ENCODE measurements at regions not wholly inside any gene's neighbourhood (a gene's known extent, or its start where the extent isn't known, plus 50 kb on each side); places are given as distances from the start of the nearest gene placed in this dataset.

GRCh38 chr10:109358325-109358724, 565.0 kb downstream of the XPNPEP1 start:
- 21 to 61% (median 44%) methylated on average over 1 of the region's 1 CpG for WGBS, 4 donors
- Histone ChIP-seq H3K36me3 (no peaks in the 10 kb centered on the region), H3K9me3 (no peaks in the 10 kb centered on the region), H3K4me3 (no peak overlapping the region), H3K27ac (no peak overlapping the region), H3K27me3 (no peaks in the 10 kb centered on the region), H3K4me1 (no peaks in the 10 kb centered on the region)
- ATAC-seq (no peak), DNase-seq (no peak)
- intact Hi-C loops (cut with DNase I): no loop called here
- TF ChIP-seq POLR2A (IDR thresholded peaks at IDR 0.05): no peak
- no peak for TF ChIP-seq CTCF (IDR thresholded peaks at IDR 0.05)

- ATAC-seq: no peak
- TF ChIP-seq CTCF (IDR thresholded peaks at IDR 0.05) (no peak), POLR2A (IDR thresholded peaks at IDR 0.05) (no peak)
- no peaks in the 10 kb centered on the region for H3K36me3 ChIP-seq
- H3K27me3 ChIP-seq: no peaks in the 10 kb centered on the region
- H3K9me3 ChIP-seq: peaks cover 0 to 20% (median 10%) of the 10 kb centered on the region in 12 donors
- no peak overlapping the region for H3K27ac ChIP-seq
- DNase-seq: no peak
- intact Hi-C loops (cut with DNase I): no loop called here
- H3K4me3 ChIP-seq: no peak overlapping the region
- H3K4me1 ChIP-seq: no peaks in the 10 kb centered on the region
Observed at GRCh38 chr10:109348324-109348723, 575.0 kb downstream of the XPNPEP1 start.

- H3K27ac ChIP-seq: no peak overlapping the region
- TF ChIP-seq POLR2A (IDR thresholded peaks at IDR 0.05) (no peak), CTCF (IDR thresholded peaks at IDR 0.05) (no peak)
- H3K27me3 ChIP-seq: no peaks in the 10 kb centered on the region
- intact Hi-C loops (cut with DNase I): no loop called here
- ATAC-seq (no peak), DNase-seq (no peak)
- H3K9me3 ChIP-seq: no peaks in the 10 kb centered on the region
- H3K4me3 ChIP-seq: no peak overlapping the region
- H3K36me3 ChIP-seq: no peaks in the 10 kb centered on the region
- H3K4me1 ChIP-seq: no peaks in the 10 kb centered on the region
- 61 to 82% (median 68%) methylated on average over 1 of the region's 1 CpG for WGBS, 4 donors
Observed at GRCh38 chr10:109343293-109343692, 580.0 kb downstream of the XPNPEP1 start.

- no peaks in the 10 kb centered on the region for H3K4me1 ChIP-seq
- H3K9me3 ChIP-seq: peaks cover 0 to 2% (median 0%) of the 10 kb centered on the region in 12 donors
- DNase-seq: no peak
- intact Hi-C loops (cut with DNase I): no loop called here
- no peak for ATAC-seq
- TF ChIP-seq CTCF (IDR thresholded peaks at IDR 0.05): no peak
- TF ChIP-seq POLR2A (IDR thresholded peaks at IDR 0.05): no peak
- no peak overlapping the region for H3K4me3 ChIP-seq
- H3K27me3 ChIP-seq: no peaks in the 10 kb centered on the region
- no peaks in the 10 kb centered on the region for H3K36me3 ChIP-seq
- no peak overlapping the region for H3K27ac ChIP-seq
Observed at GRCh38 chr10:109341986-109342385, 581.3 kb downstream of the XPNPEP1 start.

All from heart left ventricle (tissue), 16 donors.